ENCODE measurements at regions not wholly inside any gene's neighbourhood (a gene's known extent, or its start where the extent isn't known, plus 50 kb on each side); places are given as distances from the start of the nearest gene placed in this dataset.
A peak's percentile ranks its signal among the peaks of the same experiment; 100 is the strongest.

DNA sequence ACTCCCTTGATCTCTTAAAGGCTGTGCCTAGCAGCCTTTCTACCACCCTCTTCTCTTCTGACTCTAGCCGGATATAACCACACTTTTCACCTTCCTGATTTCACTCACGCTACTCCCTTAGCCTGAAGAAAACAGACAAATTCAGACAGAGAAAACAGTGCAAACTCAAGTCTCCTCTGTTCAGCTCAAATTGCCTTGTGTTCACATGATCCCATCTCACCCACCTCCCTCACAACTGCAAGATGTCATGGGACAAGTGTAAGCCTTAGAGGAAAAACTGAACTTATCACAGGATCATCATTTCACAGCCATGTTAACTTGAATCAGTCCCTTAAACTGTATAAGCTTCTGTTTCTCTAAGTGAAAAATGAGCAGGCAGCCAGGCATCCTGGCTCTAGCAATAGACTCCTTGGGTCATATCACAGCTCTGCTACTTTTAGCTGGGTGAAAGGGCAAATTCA is 66.5 kb upstream of the TENT5A start:
- TF ChIP-seq CTCF (IDR thresholded peaks at IDR 0.05; ENCODE audit: borderline replicate concordance, extremely low read depth, low read length, poor library complexity, severe bottlenecking), result no peak
- TF ChIP-seq EZH2 (IDR thresholded peaks at IDR 0.05; ENCODE audit: borderline replicate concordance, low read depth, low read length, severe bottlenecking), result no peak
- H2AFZ ChIP-seq (ENCODE audit: low read depth, low read length), result no peak overlapping the region
- H3K9me3 ChIP-seq (ENCODE audit: insufficient read depth, low read length, severe bottlenecking), result no peaks in the 10 kb centered on the region
- no peaks in the 10 kb centered on the region for H3K4me1 ChIP-seq (ENCODE audit: insufficient read depth, low read length)
- no peak overlapping the region for H3K27ac ChIP-seq (ENCODE audit: low read length)
- 0 out of 3 replicates have a peak, but pooled peaks have one; percentile 19 for ATAC-seq (ENCODE audit: insufficient read depth, low read depth)
- no peak overlapping the region for H3K4me2 ChIP-seq (ENCODE audit: insufficient read depth, low read length)
- no peaks in the 10 kb centered on the region for H4K20me1 ChIP-seq (ENCODE audit: insufficient read depth, low read length)
- H3K4me3 ChIP-seq (ENCODE audit: low read depth in 1 of 2, low read length in 2 of 2), result no peak overlapping the region
- H3K79me2 ChIP-seq (ENCODE audit: insufficient read depth, low read length), result no peaks in the 10 kb centered on the region
- no peaks in the 10 kb centered on the region for H3K27me3 ChIP-seq (ENCODE audit: insufficient read depth, low read length, poor library complexity)
- no peak for DNase-seq
- no peak overlapping the region for H3K9ac ChIP-seq (ENCODE audit: low read depth, low read length)
- no peaks in the 10 kb centered on the region for H3K36me3 ChIP-seq (ENCODE audit: insufficient read depth, low read length)

GRCh38 chr6:81816380-81816779 is 63.9 kb upstream of the TENT5A start:
- no peaks in the 10 kb centered on the region for H3K36me3 ChIP-seq (ENCODE audit: insufficient read depth, low read length)
- no peak for TF ChIP-seq CTCF (IDR thresholded peaks at IDR 0.05; ENCODE audit: borderline replicate concordance, extremely low read depth, low read length, poor library complexity, severe bottlenecking)
- no peak for TF ChIP-seq EZH2 (IDR thresholded peaks at IDR 0.05; ENCODE audit: borderline replicate concordance, low read depth, low read length, severe bottlenecking)
- H3K27ac ChIP-seq (ENCODE audit: low read length), result no peak overlapping the region
- H3K9me3 ChIP-seq (ENCODE audit: insufficient read depth, low read length, severe bottlenecking), result no peaks in the 10 kb centered on the region
- no peak overlapping the region for H3K9ac ChIP-seq (ENCODE audit: low read depth, low read length)
- no peak overlapping the region for H3K4me2 ChIP-seq (ENCODE audit: insufficient read depth, low read length)
- no peak for DNase-seq
- no peaks in the 10 kb centered on the region for H3K27me3 ChIP-seq (ENCODE audit: insufficient read depth, low read length, poor library complexity)
- no peak for ATAC-seq (ENCODE audit: insufficient read depth, low read depth)
- H3K4me1 ChIP-seq (ENCODE audit: insufficient read depth, low read length), result no peaks in the 10 kb centered on the region
- H4K20me1 ChIP-seq (ENCODE audit: insufficient read depth, low read length), result no peaks in the 10 kb centered on the region
- no peaks in the 10 kb centered on the region for H3K79me2 ChIP-seq (ENCODE audit: insufficient read depth, low read length)
- H2AFZ ChIP-seq (ENCODE audit: low read depth, low read length), result no peak overlapping the region
- H3K4me3 ChIP-seq (ENCODE audit: low read depth in 1 of 2, low read length in 2 of 2), result no peak overlapping the region

DNA sequence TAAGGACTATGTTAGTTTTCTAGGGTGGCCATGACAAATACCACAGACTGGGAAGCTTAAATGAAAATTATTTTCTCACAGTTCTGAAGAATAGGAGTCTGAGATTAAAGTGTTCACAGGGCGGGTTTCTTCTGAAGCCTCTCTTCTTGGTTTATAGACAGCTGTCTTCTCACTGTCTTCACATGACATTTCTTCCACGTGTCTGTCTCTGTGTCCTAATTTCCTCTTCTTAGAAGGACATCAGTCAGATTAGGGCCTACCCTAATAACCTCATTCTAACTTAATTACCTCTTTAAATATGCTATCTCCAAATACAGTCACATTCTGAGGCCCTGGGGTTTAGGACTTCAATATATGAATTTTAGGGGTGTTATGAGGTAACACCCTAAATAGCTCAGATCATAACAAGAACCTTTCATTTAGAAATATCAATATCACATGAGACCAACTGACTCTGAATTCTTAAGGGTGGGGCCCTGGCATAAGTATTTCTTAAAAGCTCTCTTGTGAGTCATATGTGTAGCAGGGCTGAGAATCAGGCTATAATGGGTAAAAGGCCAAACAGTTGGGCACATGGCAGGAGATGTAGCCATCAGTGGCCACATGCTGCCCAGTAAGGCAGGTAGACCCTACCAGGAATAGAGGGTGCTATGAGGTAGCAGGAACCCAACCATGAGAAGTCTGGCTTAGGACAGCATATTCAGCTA is 62.0 kb upstream of the TENT5A start:
- H3K4me2 ChIP-seq (ENCODE audit: insufficient read depth, low read length), result no peak overlapping the region
- H4K20me1 ChIP-seq (ENCODE audit: insufficient read depth, low read length), result no peaks in the 10 kb centered on the region
- H3K4me1 ChIP-seq (ENCODE audit: insufficient read depth, low read length), result no peaks in the 10 kb centered on the region
- no peaks in the 10 kb centered on the region for H3K79me2 ChIP-seq (ENCODE audit: insufficient read depth, low read length)
- H3K9me3 ChIP-seq (ENCODE audit: insufficient read depth, low read length, severe bottlenecking), result no peaks in the 10 kb centered on the region
- H3K27me3 ChIP-seq (ENCODE audit: insufficient read depth, low read length, poor library complexity), result no peaks in the 10 kb centered on the region
- no peak overlapping the region for H2AFZ ChIP-seq (ENCODE audit: low read depth, low read length)
- H3K36me3 ChIP-seq (ENCODE audit: insufficient read depth, low read length), result no peaks in the 10 kb centered on the region
- DNase-seq (no peak), ATAC-seq (ENCODE audit: insufficient read depth, low read depth) (no peak)
- H3K9ac ChIP-seq (ENCODE audit: low read depth, low read length), result no peak overlapping the region
- H3K4me3 ChIP-seq (ENCODE audit: low read depth in 1 of 2, low read length in 2 of 2), result no peak overlapping the region
- no peak overlapping the region for H3K27ac ChIP-seq (ENCODE audit: low read length)
- no peak for TF ChIP-seq EZH2 (IDR thresholded peaks at IDR 0.05; ENCODE audit: borderline replicate concordance, low read depth, low read length, severe bottlenecking)

DNA sequence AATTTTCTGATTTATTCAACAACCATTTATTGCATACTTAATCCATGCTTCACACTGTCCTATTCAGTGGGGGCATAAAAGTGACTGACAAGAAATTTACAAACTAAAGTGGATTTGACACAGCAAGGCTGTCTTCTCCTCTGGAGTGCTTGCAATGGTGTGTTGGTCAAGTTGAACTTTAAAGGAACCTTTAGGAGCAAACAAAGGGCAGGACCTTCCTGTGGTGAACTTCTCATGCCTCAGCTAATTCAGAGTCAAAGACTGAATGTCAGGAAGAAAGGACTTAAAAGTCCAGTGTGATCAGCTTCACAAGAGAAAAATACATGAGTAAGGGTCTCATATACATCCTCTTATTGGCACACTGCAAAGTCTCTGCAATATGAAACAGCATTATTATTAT is 60.8 kb upstream of the TENT5A start:
- ATAC-seq (ENCODE audit: insufficient read depth, low read depth) (no peak), DNase-seq (no peak)
- Histone ChIP-seq H4K20me1 (ENCODE audit: insufficient read depth, low read length) (no peaks in the 10 kb centered on the region), H3K27me3 (ENCODE audit: insufficient read depth, low read length, poor library complexity) (no peaks in the 10 kb centered on the region), H3K9me3 (ENCODE audit: insufficient read depth, low read length, severe bottlenecking) (no peaks in the 10 kb centered on the region), H2AFZ (ENCODE audit: low read depth, low read length) (no peak overlapping the region), H3K4me1 (ENCODE audit: insufficient read depth, low read length) (no peaks in the 10 kb centered on the region), H3K4me3 (ENCODE audit: low read depth in 1 of 2, low read length in 2 of 2) (no peak overlapping the region), H3K9ac (ENCODE audit: low read depth, low read length) (no peak overlapping the region), H3K27ac (ENCODE audit: low read length) (no peak overlapping the region), H3K36me3 (ENCODE audit: insufficient read depth, low read length) (no peaks in the 10 kb centered on the region), H3K79me2 (ENCODE audit: insufficient read depth, low read length) (no peaks in the 10 kb centered on the region), H3K4me2 (ENCODE audit: insufficient read depth, low read length) (no peak overlapping the region)
- TF ChIP-seq CTCF (IDR thresholded peaks at IDR 0.05; ENCODE audit: borderline replicate concordance, extremely low read depth, low read length, poor library complexity, severe bottlenecking), result no peak
- no peak for TF ChIP-seq EZH2 (IDR thresholded peaks at IDR 0.05; ENCODE audit: borderline replicate concordance, low read depth, low read length, severe bottlenecking)

Data from DND-41 (cell line).